Glutamatergic neuron (in vitro differentiated cells): ENCODE measurements at regions not wholly inside any gene's neighbourhood (a gene's known extent, or its start where the extent isn't known, plus 50 kb on each side); places are given as distances from the start of the nearest gene placed in this dataset.

Source experiments
- DNase-seq: peaks from one replicate; pipeline ENCODE4 v3.0.0; 2022
- H3K27ac Mint-ChIP-seq: one replicate; pipeline ENCODE4 v1.8.0; 2020; ENCODE audit warnings: mild to moderate bottlenecking, mixed read lengths, inconsistent platforms; ENCODE audit not compliant: unreplicated experiment
- H3K27me3 Mint-ChIP-seq: one replicate; pipeline ENCODE4 v1.8.0; 2020; ENCODE audit warnings: mild to moderate bottlenecking, moderate library complexity, mixed read lengths, inconsistent platforms; ENCODE audit not compliant: unreplicated experiment
- H3K36me3 Mint-ChIP-seq: one replicate; pipeline ENCODE4 v1.8.0; 2020; ENCODE audit warnings: mild to moderate bottlenecking, mixed read lengths, inconsistent platforms; ENCODE audit not compliant: unreplicated experiment
- H3K4me1 Mint-ChIP-seq: one replicate; pipeline ENCODE4 v1.8.0; 2020; ENCODE audit warnings: mild to moderate bottlenecking, low read depth, mixed read lengths, inconsistent platforms; ENCODE audit not compliant: unreplicated experiment
- H3K4me3 Mint-ChIP-seq: one replicate; pipeline ENCODE4 v1.8.0; 2020; ENCODE audit warnings: mild to moderate bottlenecking, mixed read lengths, inconsistent platforms; ENCODE audit not compliant: unreplicated experiment
- H3K9me3 Mint-ChIP-seq: one replicate; pipeline ENCODE4 v1.8.0; 2020; ENCODE audit warnings: mild to moderate bottlenecking, moderate library complexity, mixed read lengths, inconsistent platforms; ENCODE audit not compliant: unreplicated experiment
- CTCF ChIP-seq: fragments of 200-600 bp; sonication (generic); IDR thresholded peaks from one replicate; pipeline ENCODE4 v1.5.0; 2021; ENCODE audit not compliant: partially characterized antibody, unreplicated experiment

- no peak for DNase-seq
- Mint-ChIP-seq H3K27ac (no peak overlapping the region), H3K4me1 (no peaks in the 10 kb centered on the region), H3K4me3 (no peak overlapping the region), H3K36me3 (no peaks in the 10 kb centered on the region), H3K27me3 (peaks cover 2% of the 10 kb centered on the region), H3K9me3 (no peaks in the 10 kb centered on the region)
- TF ChIP-seq CTCF: no peak
Measured at GRCh38 chr12:77504466-77504865, 326.2 kb upstream of the NAV3 start.

- H3K4me1 Mint-ChIP-seq: no peaks in the 10 kb centered on the region
- no peak for DNase-seq
- no peaks in the 10 kb centered on the region for H3K36me3 Mint-ChIP-seq
- no peak overlapping the region for H3K27ac Mint-ChIP-seq
- no peak for TF ChIP-seq CTCF
- no peak overlapping the region for H3K4me3 Mint-ChIP-seq
- no peaks in the 10 kb centered on the region for H3K27me3 Mint-ChIP-seq
- H3K9me3 Mint-ChIP-seq: no peaks in the 10 kb centered on the region
Measured at GRCh38 chr12:77500089-77500488, 330.6 kb upstream of the NAV3 start.

- H3K9me3 Mint-ChIP-seq: no peaks in the 10 kb centered on the region
- H3K27me3 Mint-ChIP-seq: no peaks in the 10 kb centered on the region
Measured at GRCh38 chr12:77497647-77498046, 333.0 kb upstream of the NAV3 start.

GRCh38 chr12:77496714-77497113 lies 334.0 kb upstream of the NAV3 start:
- no peaks in the 10 kb centered on the region for H3K4me1 Mint-ChIP-seq

More at GRCh38 chr12:77497647-77498046, 333.0 kb upstream of the NAV3 start:
- TF ChIP-seq CTCF: no peak
- DNase-seq: no peak
- Mint-ChIP-seq H3K36me3 (no peaks in the 10 kb centered on the region), H3K4me1 (no peaks in the 10 kb centered on the region), H3K27ac (no peak overlapping the region), H3K4me3 (no peak overlapping the region)

GRCh38 chr12:77494296-77494695 lies 336.4 kb upstream of the NAV3 start:
- Mint-ChIP-seq H3K36me3 (no peaks in the 10 kb centered on the region), H3K27me3 (no peaks in the 10 kb centered on the region)

More at GRCh38 chr12:77496714-77497113, 334.0 kb upstream of the NAV3 start:
- H3K27me3 Mint-ChIP-seq: no peaks in the 10 kb centered on the region
- H3K36me3 Mint-ChIP-seq: no peaks in the 10 kb centered on the region
- H3K9me3 Mint-ChIP-seq: no peaks in the 10 kb centered on the region
- no peak for DNase-seq
- no peak overlapping the region for H3K27ac Mint-ChIP-seq
- TF ChIP-seq CTCF: no peak
- no peak overlapping the region for H3K4me3 Mint-ChIP-seq

More at GRCh38 chr12:77494296-77494695, 336.4 kb upstream of the NAV3 start:
- H3K4me3 Mint-ChIP-seq: no peak overlapping the region
- TF ChIP-seq CTCF: no peak
- no peaks in the 10 kb centered on the region for H3K9me3 Mint-ChIP-seq
- no peak for DNase-seq
- H3K4me1 Mint-ChIP-seq: no peaks in the 10 kb centered on the region
- no peak overlapping the region for H3K27ac Mint-ChIP-seq
